GM12878 (cell line): ENCODE measurements at regions not wholly inside any gene's neighbourhood (a gene's known extent, or its start where the extent isn't known, plus 50 kb on each side); places are given as distances from the start of the nearest gene placed in this dataset.

Experiments
- BHLHE40 ChIP-seq, 2 experiments: fragments of 450-650 bp in 1 of 2; IDR thresholded peaks; 2 replicates each; pipeline ENCODE4 v1.6.1; 2011 to 2017; ENCODE audit warnings: low read depth in 2 of 2, borderline replicate concordance in 1 of 2, improper control_type of control experiment in 1 of 2, low read length in 1 of 2, mild to moderate bottlenecking in 1 of 2
- CBFB ChIP-seq: IDR thresholded peaks from 2 replicates; pipeline ENCODE4 v1.6.1; 2016; ENCODE audit warnings: antibody characterized with exemption, low read depth
- EGR1 ChIP-seq, 2 experiments: IDR thresholded peaks; 1 replicate in 1 of 2; 2 replicates in 1 of 2; pipeline ENCODE4 v1.6.1; 2011 to 2012; ENCODE audit warnings: low read depth in 2 of 2, low read length in 2 of 2, borderline replicate concordance in 1 of 2, mild to moderate bottlenecking in 1 of 2, moderate library complexity in 1 of 2
- IKZF2 ChIP-seq, 2 experiments: fragments of 450-650 bp; IDR thresholded peaks; 2 replicates each; pipeline ENCODE4 v1.6.1; 2017; ENCODE audit warnings: mild to moderate bottlenecking in 2 of 2, moderate library complexity in 2 of 2
- MTA3 ChIP-seq: IDR thresholded peaks from 2 replicates; pipeline ENCODE4 v1.6.1; 2012; ENCODE audit warnings: low read length, inconsistent platforms, borderline replicate concordance
- NFIC ChIP-seq: IDR thresholded peaks from 2 replicates; pipeline ENCODE4 v1.6.1; 2012; ENCODE audit warnings: low read depth, mild to moderate bottlenecking, inconsistent platforms, low read length, moderate library complexity
- NFXL1 ChIP-seq: fragments of 450-650 bp; IDR thresholded peaks from 2 replicates; pipeline ENCODE4 v1.6.1; 2017; ENCODE audit warnings: antibody characterized with exemption, mild to moderate bottlenecking, borderline replicate concordance
- NR2C1 ChIP-seq: fragments of 450-650 bp; IDR thresholded peaks from 2 replicates; pipeline ENCODE4 v1.6.1; 2017; ENCODE audit warnings: antibody characterized with exemption, mild to moderate bottlenecking, moderate library complexity
- PAX5 ChIP-seq: IDR thresholded peaks from 2 replicates; pipeline ENCODE4 v1.6.1; 2011; ENCODE audit warnings: low read depth, low read length, borderline replicate concordance
- PML ChIP-seq: IDR thresholded peaks from 2 replicates; pipeline ENCODE4 v1.6.1; 2012; ENCODE audit warnings: low read length, inconsistent platforms
- POLR2AphosphoS2 ChIP-seq: IDR thresholded peaks from 2 replicates; pipeline ENCODE4 v1.6.1; 2011; ENCODE audit warnings: low read depth, mild to moderate bottlenecking, low read length, improper control_type of control experiment, moderate library complexity
- RAD21 ChIP-seq: IDR thresholded peaks from 2 replicates; pipeline ENCODE4 v1.6.1; 2011; ENCODE audit warnings: mild to moderate bottlenecking, low read depth, low read length, moderate library complexity; ENCODE audit not compliant: insufficient read depth
- RAD51 ChIP-seq: fragments of 450-650 bp; IDR thresholded peaks from 2 replicates; pipeline ENCODE4 v1.6.1; 2016; ENCODE audit warnings: moderate library complexity, mild to moderate bottlenecking, inconsistent platforms
- RFX5 ChIP-seq: IDR thresholded peaks from 2 replicates; pipeline ENCODE4 v1.6.1; 2011; ENCODE audit warnings: low read depth, low read length, improper control_type of control experiment
- SMARCA5 ChIP-seq: fragments of 450-650 bp; IDR thresholded peaks from 2 replicates; pipeline ENCODE4 v1.6.1; 2017; ENCODE audit warnings: mild to moderate bottlenecking
- STAT3 ChIP-seq: IDR thresholded peaks from 2 replicates; pipeline ENCODE4 v1.6.1; 2011; ENCODE audit warnings: low read depth, low read length, improper control_type of control experiment
- YBX1 ChIP-seq: fragments of 450-650 bp; IDR thresholded peaks from 2 replicates; pipeline ENCODE4 v1.6.1; 2016; ENCODE audit warnings: antibody characterized with exemption
- ZBED1 ChIP-seq: IDR thresholded peaks from 2 replicates; pipeline ENCODE4 v1.6.1; 2016; ENCODE audit warnings: borderline replicate concordance
- ZBTB11 ChIP-seq: fragments of 450-650 bp; formaldehyde crosslinking; IDR thresholded peaks from 2 replicates; pipeline ENCODE4 v1.5.0; 2022; ENCODE audit warnings: mild to moderate bottlenecking, missing genetic modification characterization
- ZNF217 ChIP-seq: fragments of 450-650 bp; IDR thresholded peaks from 2 replicates; pipeline ENCODE4 v1.6.1; 2017; ENCODE audit warnings: antibody characterized with exemption, mild to moderate bottlenecking
- ZSCAN29 ChIP-seq: fragments of 450-650 bp; IDR thresholded peaks from 2 replicates; pipeline ENCODE4 v1.6.1; 2017; ENCODE audit warnings: mild to moderate bottlenecking, moderate library complexity
- TF ChIP-seq, protein P1 (sequence below): IDR thresholded peaks from 2 replicates; pipeline ENCODE4 v1.6.1; 2012; ENCODE audit warnings: low read depth, low read length, improper control_type of control experiment
- TF ChIP-seq, protein P2 (sequence below): fragments of 450-650 bp; IDR thresholded peaks from 2 replicates; pipeline ENCODE4 v1.6.1; 2017; ENCODE audit warnings: low read depth, mild to moderate bottlenecking, moderate library complexity
- TF ChIP-seq, protein P3 (sequence below): IDR thresholded peaks from 2 replicates; pipeline ENCODE4 v1.6.1; 2012; ENCODE audit warnings: low read length, inconsistent platforms
- TF ChIP-seq, protein P4 (sequence below): IDR thresholded peaks from 2 replicates; pipeline ENCODE4 v1.6.1; 2011; ENCODE audit warnings: mild to moderate bottlenecking, low read depth, low read length, moderate library complexity; ENCODE audit not compliant: insufficient replicate concordance

DNA sequence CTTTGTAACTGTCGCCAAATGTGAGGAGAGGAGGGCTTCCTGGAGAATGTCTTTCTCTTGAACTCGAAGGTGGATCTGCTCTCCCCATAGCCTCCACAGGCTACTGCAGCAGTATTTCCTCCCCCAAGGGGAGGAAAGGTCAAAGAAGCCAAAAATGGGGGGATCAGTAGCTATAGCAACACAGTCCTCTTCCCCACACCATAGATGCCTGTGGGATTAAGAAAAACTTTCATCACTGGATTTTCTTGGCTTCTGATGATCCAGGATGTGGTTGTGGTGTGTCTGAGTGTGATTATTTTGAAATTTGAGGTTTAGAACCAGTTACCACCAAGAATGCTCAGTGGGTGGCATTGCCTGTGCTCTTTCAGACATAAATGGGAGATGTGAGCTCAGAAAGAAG is 140.1 kb upstream of the SPACA1 start (continued):
- no peak for TF ChIP-seq ZBTB11 (CRISPR knock-in tag)
- no peak for TF ChIP-seq ZNF217
- TF ChIP-seq, protein P1, sequence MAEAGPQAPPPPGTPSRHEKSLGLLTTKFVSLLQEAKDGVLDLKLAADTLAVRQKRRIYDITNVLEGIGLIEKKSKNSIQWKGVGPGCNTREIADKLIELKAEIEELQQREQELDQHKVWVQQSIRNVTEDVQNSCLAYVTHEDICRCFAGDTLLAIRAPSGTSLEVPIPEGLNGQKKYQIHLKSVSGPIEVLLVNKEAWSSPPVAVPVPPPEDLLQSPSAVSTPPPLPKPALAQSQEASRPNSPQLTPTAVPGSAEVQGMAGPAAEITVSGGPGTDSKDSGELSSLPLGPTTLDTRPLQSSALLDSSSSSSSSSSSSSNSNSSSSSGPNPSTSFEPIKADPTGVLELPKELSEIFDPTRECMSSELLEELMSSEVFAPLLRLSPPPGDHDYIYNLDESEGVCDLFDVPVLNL = no peak
- TF ChIP-seq ZBED1 = no peak
- no peak for TF ChIP-seq EGR1 (IDR thresholded peaks at IDR 0.05; ENCODE audit: borderline replicate concordance in 1 of 2, low read depth in 2 of 2, low read length in 2 of 2)
- TF ChIP-seq, protein P2, sequence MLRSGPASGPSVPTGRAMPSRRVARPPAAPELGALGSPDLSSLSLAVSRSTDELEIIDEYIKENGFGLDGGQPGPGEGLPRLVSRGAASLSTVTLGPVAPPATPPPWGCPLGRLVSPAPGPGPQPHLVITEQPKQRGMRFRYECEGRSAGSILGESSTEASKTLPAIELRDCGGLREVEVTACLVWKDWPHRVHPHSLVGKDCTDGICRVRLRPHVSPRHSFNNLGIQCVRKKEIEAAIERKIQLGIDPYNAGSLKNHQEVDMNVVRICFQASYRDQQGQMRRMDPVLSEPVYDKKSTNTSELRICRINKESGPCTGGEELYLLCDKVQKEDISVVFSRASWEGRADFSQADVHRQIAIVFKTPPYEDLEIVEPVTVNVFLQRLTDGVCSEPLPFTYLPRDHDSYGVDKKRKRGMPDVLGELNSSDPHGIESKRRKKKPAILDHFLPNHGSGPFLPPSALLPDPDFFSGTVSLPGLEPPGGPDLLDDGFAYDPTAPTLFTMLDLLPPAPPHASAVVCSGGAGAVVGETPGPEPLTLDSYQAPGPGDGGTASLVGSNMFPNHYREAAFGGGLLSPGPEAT = peak; percentile 66
- peak in 1 of 2 experiments; percentile 41; a peak in 2 of 4 replicates for TF ChIP-seq BHLHE40 (IDR thresholded peaks at IDR 0.05; ENCODE audit: borderline replicate concordance in 1 of 2, low read depth in 2 of 2, low read length in 1 of 2)
- no peak for TF ChIP-seq NFXL1
- TF ChIP-seq NFIC = peak; percentile 89
- no peak for TF ChIP-seq YBX1
- no peak for TF ChIP-seq ZSCAN29
- no peak; the same call in 1 of the 2 replicates for TF ChIP-seq MTA3
- no peak for TF ChIP-seq SMARCA5
- no peak for TF ChIP-seq RFX5
- TF ChIP-seq, protein P3, sequence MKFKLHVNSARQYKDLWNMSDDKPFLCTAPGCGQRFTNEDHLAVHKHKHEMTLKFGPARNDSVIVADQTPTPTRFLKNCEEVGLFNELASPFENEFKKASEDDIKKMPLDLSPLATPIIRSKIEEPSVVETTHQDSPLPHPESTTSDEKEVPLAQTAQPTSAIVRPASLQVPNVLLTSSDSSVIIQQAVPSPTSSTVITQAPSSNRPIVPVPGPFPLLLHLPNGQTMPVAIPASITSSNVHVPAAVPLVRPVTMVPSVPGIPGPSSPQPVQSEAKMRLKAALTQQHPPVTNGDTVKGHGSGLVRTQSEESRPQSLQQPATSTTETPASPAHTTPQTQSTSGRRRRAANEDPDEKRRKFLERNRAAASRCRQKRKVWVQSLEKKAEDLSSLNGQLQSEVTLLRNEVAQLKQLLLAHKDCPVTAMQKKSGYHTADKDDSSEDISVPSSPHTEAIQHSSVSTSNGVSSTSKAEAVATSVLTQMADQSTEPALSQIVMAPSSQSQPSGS = peak; percentile 74; the same call in 1 of the 2 replicates
- TF ChIP-seq IKZF2 (IDR thresholded peaks at IDR 0.05) = peak; percentile 82 to 87
- TF ChIP-seq PML = no peak
- TF ChIP-seq CBFB = peak; percentile 59; the same call in 1 of the 2 replicates
- TF ChIP-seq PAX5 = peak; percentile 73; the same call in 1 of the 2 replicates
- TF ChIP-seq STAT3 = no peak
- TF ChIP-seq, protein P4, sequence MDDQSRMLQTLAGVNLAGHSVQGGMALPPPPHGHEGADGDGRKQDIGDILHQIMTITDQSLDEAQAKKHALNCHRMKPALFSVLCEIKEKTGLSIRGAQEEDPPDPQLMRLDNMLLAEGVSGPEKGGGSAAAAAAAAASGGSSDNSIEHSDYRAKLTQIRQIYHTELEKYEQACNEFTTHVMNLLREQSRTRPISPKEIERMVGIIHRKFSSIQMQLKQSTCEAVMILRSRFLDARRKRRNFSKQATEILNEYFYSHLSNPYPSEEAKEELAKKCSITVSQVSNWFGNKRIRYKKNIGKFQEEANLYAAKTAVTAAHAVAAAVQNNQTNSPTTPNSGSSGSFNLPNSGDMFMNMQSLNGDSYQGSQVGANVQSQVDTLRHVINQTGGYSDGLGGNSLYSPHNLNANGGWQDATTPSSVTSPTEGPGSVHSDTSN = no peak
- no peak for TF ChIP-seq RAD51
- TF ChIP-seq RAD21 = 0 out of 2 replicates have a peak, but pooled peaks have one; percentile 6
- TF ChIP-seq POLR2AphosphoS2 = no peak
- TF ChIP-seq NR2C1 = no peak
